ENCODE measurements at regions not wholly inside any gene's neighbourhood (a gene's known extent, or its start where the extent isn't known, plus 50 kb on each side); places are given as distances from the start of the nearest gene placed in this dataset.

- no peak for TF ChIP-seq GATA3 (IDR thresholded peaks at IDR 0.05; ENCODE audit: low read depth, low read length)
- TF ChIP-seq GATA2 (IDR thresholded peaks at IDR 0.05; ENCODE audit: low read depth, low read length) = no peak
Observed at GRCh38 chr14:76655331-76655730, 105.9 kb upstream of the VASH1 start.

All from SH-SY5Y (cell line).